Keratinocyte (primary cell): ENCODE measurements at regions not wholly inside any gene's neighbourhood (a gene's known extent, or its start where the extent isn't known, plus 50 kb on each side); places are given as distances from the start of the nearest gene placed in this dataset.

ENCODE experiments used
- DNase-seq: peaks from one replicate; pipeline ENCODE4 v3.0.0-alpha.2; 2011; ENCODE audit warnings: low read depth, missing footprints, low spot score
- FAIRE-seq: peaks from 2 replicates; lab custom pipeline; 2011; peaks lifted over from hg19 to GRCh38; lab: Jason Lieb, UNC
- H2AFZ ChIP-seq: 2 replicates; pipeline ENCODE4 v1.6.0; 2012; ENCODE audit warnings: low read length, control low read depth, inconsistent platforms; ENCODE audit not compliant: control insufficient read depth
- H3K27ac ChIP-seq: 2 replicates; pipeline ENCODE4 v1.5.1; 2011; ENCODE audit warnings: low read length; ENCODE audit not compliant: control insufficient read depth, insufficient read depth
- H3K27me3 ChIP-seq: 3 replicates; pipeline ENCODE4 v1.6.0; 2011; ENCODE audit warnings: low read length; ENCODE audit not compliant: control insufficient read depth, insufficient read depth; ENCODE audit errors: extremely low read depth
- H3K36me3 ChIP-seq, 2 experiments: 2 replicates in 1 of 2; 3 replicates in 1 of 2; pipeline ENCODE4 v1.5.1; 2011; ENCODE audit warnings: low read length in 2 of 2, mild to moderate bottlenecking in 1 of 2; ENCODE audit not compliant: control insufficient read depth in 2 of 2, insufficient read depth in 2 of 2; ENCODE audit errors: extremely low read depth in 1 of 2
- H3K4me1 ChIP-seq: 3 replicates; pipeline ENCODE4 v1.5.1; 2011; ENCODE audit warnings: low read length; ENCODE audit not compliant: control insufficient read depth, insufficient read depth; ENCODE audit errors: extremely low read depth
- H3K4me2 ChIP-seq: 3 replicates; pipeline ENCODE4 v1.6.0; 2011; ENCODE audit warnings: low read depth, low read length; ENCODE audit not compliant: control insufficient read depth, insufficient read depth; ENCODE audit errors: extremely low read depth
- H3K4me3 ChIP-seq, 3 experiments: fragments of 200-600 bp in 1 of 3; sonication (generic) in 1 of 3; 2 replicates in 2 of 3; 3 replicates in 1 of 3; pipeline ENCODE4 v1.5.1; 2011 to 2016; ENCODE audit warnings: low read length in 3 of 3, mild to moderate bottlenecking in 3 of 3, control low read depth in 2 of 3, inconsistent platforms in 1 of 3, low read depth in 1 of 3, mixed read lengths in 1 of 3, mixed run types in 1 of 3, moderate library complexity in 1 of 3; ENCODE audit not compliant: control insufficient read depth in 2 of 3, insufficient read depth in 2 of 3; ENCODE audit errors: extremely low read depth in 1 of 3
- H3K79me2 ChIP-seq: 2 replicates; pipeline ENCODE4 v1.6.0; 2012; ENCODE audit warnings: low read length; ENCODE audit not compliant: control insufficient read depth, insufficient read depth
- H3K9ac ChIP-seq: 3 replicates; pipeline ENCODE4 v1.6.0; 2011; ENCODE audit warnings: low read length; ENCODE audit not compliant: control insufficient read depth, insufficient read depth; ENCODE audit errors: extremely low read depth
- H3K9me1 ChIP-seq: 3 replicates; pipeline ENCODE4 v1.6.0; 2011; ENCODE audit warnings: low read length; ENCODE audit not compliant: control insufficient read depth, insufficient read depth; ENCODE audit errors: extremely low read depth
- H3K9me3 ChIP-seq: 2 replicates; pipeline ENCODE4 v1.5.1; 2012; ENCODE audit warnings: low read depth, low read length; ENCODE audit not compliant: control insufficient read depth
- H4K20me1 ChIP-seq: 3 replicates; pipeline ENCODE4 v1.6.0; 2011; ENCODE audit warnings: low read length; ENCODE audit not compliant: control insufficient read depth, insufficient read depth; ENCODE audit errors: extremely low read depth
- EZH2 ChIP-seq: IDR thresholded peaks from one replicate; pipeline ENCODE4 v1.6.1; 2012; ENCODE audit warnings: inconsistent platforms, mild to moderate bottlenecking, low read length, moderate library complexity
- dilution Hi-C: fragments of 300-500 bp; cut with MboI; formaldehyde crosslinking; loops from one replicate; pipeline ENCODE4 v1.7.0; 2020; ENCODE audit warnings: low sequenced_read_pairs; ENCODE audit not compliant: extremely low pct_ligation_motif_present
- TF ChIP-seq, protein P1 (sequence below), 3 experiments: IDR thresholded peaks in 1 of 3; conservative IDR thresholded peaks in 1 of 3; optimal IDR thresholded peaks in 1 of 3; 2 replicates in 2 of 3; 3 replicates in 1 of 3; pipeline versions ENCODE3 to v1.5.1; 2011; ENCODE audit warnings: low read length in 3 of 3, mild to moderate bottlenecking in 3 of 3, moderate library complexity in 2 of 3, control low read depth in 1 of 3, inconsistent platforms in 1 of 3; ENCODE audit not compliant: insufficient read depth in 2 of 3; ENCODE audit errors: extremely low read depth in 1 of 3

DNA sequence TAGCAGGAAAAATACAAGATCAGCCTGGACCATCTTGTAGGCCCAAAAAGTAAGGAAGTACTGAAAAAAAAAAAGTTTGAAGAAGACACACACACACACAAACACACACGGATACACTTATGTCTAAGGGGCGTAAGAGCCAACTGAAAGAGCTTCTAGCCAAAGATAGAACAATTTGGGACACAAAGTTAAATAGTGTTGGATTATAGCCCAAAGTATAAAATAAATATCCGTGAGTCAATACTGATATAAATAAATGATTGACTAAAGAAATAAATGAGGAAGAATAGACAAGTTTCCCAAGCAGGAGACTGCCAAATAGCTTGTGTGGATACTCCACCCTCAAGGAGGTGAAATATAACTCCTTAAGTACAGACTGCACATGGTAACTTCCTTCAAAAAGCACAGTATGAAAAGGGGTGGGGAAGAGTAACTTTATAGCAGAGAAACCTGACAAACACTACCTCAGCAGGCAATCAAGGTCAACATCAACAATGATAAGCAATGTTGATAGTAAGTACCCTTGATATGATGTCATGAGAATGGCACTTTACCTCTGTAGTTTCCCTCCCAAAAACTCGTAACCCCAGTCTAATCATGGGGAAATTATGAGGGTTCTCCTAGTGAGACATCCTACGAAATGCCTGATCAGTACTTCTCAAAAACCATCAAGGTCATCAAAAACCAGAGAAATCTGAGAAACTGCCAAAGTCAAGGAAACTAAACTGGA lies 187.3 kb upstream of the ATP11B start:
- H3K27ac ChIP-seq, result no peak overlapping the region

DNA sequence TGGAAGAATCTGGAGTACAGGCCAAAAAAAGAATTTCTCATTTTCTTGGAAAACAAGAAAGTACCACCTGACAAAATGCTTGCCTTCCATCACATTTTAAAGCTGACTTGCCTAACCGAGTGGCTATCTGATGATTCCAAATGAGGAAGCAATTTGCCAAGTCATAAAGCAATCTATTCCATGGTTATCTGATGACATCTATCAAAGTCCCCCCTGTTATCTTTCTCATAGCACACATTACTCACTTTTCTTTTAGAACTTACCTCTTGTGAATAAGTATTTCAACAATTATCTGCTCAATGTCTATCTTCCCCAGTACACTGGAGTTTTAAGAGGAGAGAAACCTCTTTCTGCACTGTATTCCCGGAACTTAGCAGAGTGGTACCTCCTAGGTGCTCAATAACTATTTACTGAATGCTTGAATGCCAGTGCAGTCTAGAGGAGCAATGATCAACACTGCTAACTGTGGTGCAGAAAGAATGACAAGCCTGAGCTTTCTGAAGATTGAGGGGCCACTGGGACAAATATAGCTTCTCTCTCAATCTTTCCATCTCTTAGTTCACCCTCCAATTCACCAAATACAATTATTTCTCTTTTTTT lies 186.3 kb upstream of the ATP11B start:
- Histone ChIP-seq H3K4me1 (peaks cover 33% of the 10 kb centered on the region), H3K79me2 (no peaks in the 10 kb centered on the region), H3K9me3 (no peaks in the 10 kb centered on the region), H3K4me2 (no peak overlapping the region), H3K36me3 (no peaks in the 10 kb centered on the region), H3K27ac (no peak overlapping the region), H2AFZ (no peak overlapping the region), H3K9ac (no peak overlapping the region), H4K20me1 (no peaks in the 10 kb centered on the region), H3K9me1 (no peaks in the 10 kb centered on the region), H3K4me3 (no peak overlapping the region), H3K27me3 (no peaks in the 10 kb centered on the region)
- no peak for FAIRE-seq
- dilution Hi-C loops, result no loop called here
- no peak for TF ChIP-seq EZH2
- TF ChIP-seq, protein P1, sequence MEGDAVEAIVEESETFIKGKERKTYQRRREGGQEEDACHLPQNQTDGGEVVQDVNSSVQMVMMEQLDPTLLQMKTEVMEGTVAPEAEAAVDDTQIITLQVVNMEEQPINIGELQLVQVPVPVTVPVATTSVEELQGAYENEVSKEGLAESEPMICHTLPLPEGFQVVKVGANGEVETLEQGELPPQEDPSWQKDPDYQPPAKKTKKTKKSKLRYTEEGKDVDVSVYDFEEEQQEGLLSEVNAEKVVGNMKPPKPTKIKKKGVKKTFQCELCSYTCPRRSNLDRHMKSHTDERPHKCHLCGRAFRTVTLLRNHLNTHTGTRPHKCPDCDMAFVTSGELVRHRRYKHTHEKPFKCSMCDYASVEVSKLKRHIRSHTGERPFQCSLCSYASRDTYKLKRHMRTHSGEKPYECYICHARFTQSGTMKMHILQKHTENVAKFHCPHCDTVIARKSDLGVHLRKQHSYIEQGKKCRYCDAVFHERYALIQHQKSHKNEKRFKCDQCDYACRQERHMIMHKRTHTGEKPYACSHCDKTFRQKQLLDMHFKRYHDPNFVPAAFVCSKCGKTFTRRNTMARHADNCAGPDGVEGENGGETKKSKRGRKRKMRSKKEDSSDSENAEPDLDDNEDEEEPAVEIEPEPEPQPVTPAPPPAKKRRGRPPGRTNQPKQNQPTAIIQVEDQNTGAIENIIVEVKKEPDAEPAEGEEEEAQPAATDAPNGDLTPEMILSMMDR (optimal IDR thresholded peaks at IDR 0.05 in 1 of 3, IDR thresholded peaks at IDR 0.05 in 1 of 3, conservative IDR thresholded peaks at IDR 0.05 in 1 of 3; ENCODE audit: extremely low read depth in 1 of 3, insufficient read depth in 2 of 3, low read length in 3 of 3), result no peak
- DNase-seq, result no peak

More for the DNA sequence above, 187.3 kb upstream of the ATP11B start:
- FAIRE-seq (peak; percentile 29), DNase-seq (no peak)
- Histone ChIP-seq H3K79me2 (no peaks in the 10 kb centered on the region), H3K9me1 (no peaks in the 10 kb centered on the region), H3K9me3 (no peaks in the 10 kb centered on the region), H3K4me1 (peaks cover 33% of the 10 kb centered on the region), H4K20me1 (no peaks in the 10 kb centered on the region), H2AFZ (peak overlapping the region; percentile 21), H3K9ac (no peak overlapping the region), H3K4me3 (no peak overlapping the region), H3K27me3 (no peaks in the 10 kb centered on the region), H3K36me3 (no peaks in the 10 kb centered on the region), H3K4me2 (no peak overlapping the region)
- TF ChIP-seq, protein P1 (optimal IDR thresholded peaks at IDR 0.05 in 1 of 3, IDR thresholded peaks at IDR 0.05 in 1 of 3, conservative IDR thresholded peaks at IDR 0.05 in 1 of 3; ENCODE audit: extremely low read depth in 1 of 3, insufficient read depth in 2 of 3, low read length in 3 of 3), result no peak
- no peak for TF ChIP-seq EZH2
- dilution Hi-C loops, result no loop called here
